BJ (cell line): ENCODE measurements at regions not wholly inside any gene's neighbourhood (a gene's known extent, or its start where the extent isn't known, plus 50 kb on each side); places are given as distances from the start of the nearest gene placed in this dataset.

Source experiments
- CTCF ChIA-PET: fragments of 350-600 bp; formaldehyde crosslinking; extraction: SDS; loops from one replicate; lab custom pipeline; 2021; ENCODE audit warnings: antibody characterized with exemption, inconsistent platforms; lab: Yijun Ruan, JAX
- POLR2A ChIA-PET: fragments of 300-600 bp; sonication (Branson Sonifier 250); formaldehyde crosslinking; extraction: SDS; loops from one replicate; lab custom pipeline; 2021; ENCODE audit warnings: antibody characterized with exemption; lab: Charles Lee
- DNase-seq: peaks from one replicate; pipeline ENCODE4 v3.0.0-alpha.2; 2011; ENCODE audit warnings: low read depth
- H3K27me3 ChIP-seq: 2 replicates; pipeline ENCODE4 v1.6.0; 2011; ENCODE audit warnings: low read length; ENCODE audit not compliant: control insufficient read depth, insufficient read depth
- H3K36me3 ChIP-seq: 2 replicates; pipeline ENCODE4 v1.5.1; 2011; ENCODE audit warnings: low read length; ENCODE audit not compliant: control insufficient read depth, insufficient read depth
- H3K4me3 ChIP-seq: 2 replicates; pipeline ENCODE4 v1.5.1; 2011; ENCODE audit warnings: low read depth, mild to moderate bottlenecking, control low read depth, low read length
- CTCF ChIP-seq: IDR thresholded peaks from 2 replicates; pipeline ENCODE4 v1.5.1; 2011; ENCODE audit warnings: low read depth, mild to moderate bottlenecking, control low read depth, inconsistent platforms, low read length, moderate library complexity; ENCODE audit not compliant: insufficient read depth

GRCh38 chr4:97359826-97360225, 783.5 kb downstream of the STPG2 start:
- Histone ChIP-seq H3K36me3 (no peaks in the 10 kb centered on the region), H3K4me3 (no peak overlapping the region), H3K27me3 (no peaks in the 10 kb centered on the region)
- DNase-seq: no peak
- ChIA-PET CTCF (no interaction called here), POLR2A (no interaction called here)
- no peak for TF ChIP-seq CTCF

- no peaks in the 10 kb centered on the region for H3K36me3 ChIP-seq
- no peak overlapping the region for H3K4me3 ChIP-seq
- ChIA-PET CTCF (no interaction called here), POLR2A (no interaction called here)
- no peaks in the 10 kb centered on the region for H3K27me3 ChIP-seq
- no peak for DNase-seq
- TF ChIP-seq CTCF: no peak
Observed at GRCh38 chr4:97360733-97361132, 782.5 kb downstream of the STPG2 start.

GRCh38 chr4:97367878-97368277, 775.4 kb downstream of the STPG2 start:
- H3K27me3 ChIP-seq: no peaks in the 10 kb centered on the region
- POLR2A ChIA-PET: no interaction called here
- CTCF ChIA-PET: no interaction called here
- H3K4me3 ChIP-seq: no peak overlapping the region
- TF ChIP-seq CTCF: no peak
- no peaks in the 10 kb centered on the region for H3K36me3 ChIP-seq
- no peak for DNase-seq

- ChIA-PET CTCF (no interaction called here), POLR2A (no interaction called here)
- no peak for TF ChIP-seq CTCF
- H3K27me3 ChIP-seq: no peaks in the 10 kb centered on the region
- H3K36me3 ChIP-seq: no peaks in the 10 kb centered on the region
- no peak for DNase-seq
- no peak overlapping the region for H3K4me3 ChIP-seq
Observed at GRCh38 chr4:97370568-97370967, 772.7 kb downstream of the STPG2 start.

- no peak for DNase-seq
- ChIA-PET POLR2A (no interaction called here), CTCF (no interaction called here)
- TF ChIP-seq CTCF: no peak
- Histone ChIP-seq H3K36me3 (no peaks in the 10 kb centered on the region), H3K27me3 (no peaks in the 10 kb centered on the region), H3K4me3 (no peak overlapping the region)
Observed at GRCh38 chr4:97374526-97374925, 768.8 kb downstream of the STPG2 start.
